NCI-H446 (cell line): ENCODE measurements at regions not wholly inside any gene's neighbourhood (a gene's known extent, or its start where the extent isn't known, plus 50 kb on each side); places are given as distances from the start of the nearest gene placed in this dataset.

Experiments used
- DNase-seq, 2 experiments: peaks; one replicate each; lab custom pipeline; 2025; lab: John Stamatoyannopoulos, UW

- DNase-seq: no peak
These were observed 94.3 kb downstream of the PRLHR start for GRCh38 chr10:118501171-118501570.

DNA sequence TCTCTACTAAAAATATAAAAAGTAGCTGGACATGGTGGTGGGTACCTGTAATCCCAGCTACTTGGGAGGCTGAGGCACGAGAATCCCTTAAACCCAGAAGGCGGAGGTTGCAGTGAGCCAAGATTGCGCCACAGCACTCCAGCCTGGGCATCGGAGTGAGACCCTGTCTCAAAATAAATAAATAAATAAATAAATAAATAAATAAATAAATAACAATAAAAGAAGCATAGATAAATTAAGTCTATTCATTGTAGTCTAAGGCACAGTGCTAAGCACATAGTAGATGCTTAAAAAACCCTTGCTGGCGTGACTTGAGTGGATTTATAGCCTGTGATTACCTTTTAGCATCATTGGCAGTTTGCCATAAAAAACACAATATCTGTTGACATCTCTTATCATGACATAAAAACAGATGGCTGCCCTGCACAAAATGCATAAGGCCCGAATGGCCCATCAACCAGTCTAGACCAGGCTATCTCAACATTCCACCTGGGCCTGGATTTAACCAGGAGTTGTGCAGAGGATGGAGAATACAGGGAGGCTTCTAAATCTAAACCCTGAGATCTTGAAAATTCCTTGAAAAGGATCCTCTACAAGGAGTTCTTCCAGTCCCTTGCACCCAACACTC, 94.9 kb downstream of the PRLHR start:
- no peak for DNase-seq

GRCh38 chr10:118499186-118499585, 96.3 kb downstream of the PRLHR start:
- no peak for DNase-seq

DNA sequence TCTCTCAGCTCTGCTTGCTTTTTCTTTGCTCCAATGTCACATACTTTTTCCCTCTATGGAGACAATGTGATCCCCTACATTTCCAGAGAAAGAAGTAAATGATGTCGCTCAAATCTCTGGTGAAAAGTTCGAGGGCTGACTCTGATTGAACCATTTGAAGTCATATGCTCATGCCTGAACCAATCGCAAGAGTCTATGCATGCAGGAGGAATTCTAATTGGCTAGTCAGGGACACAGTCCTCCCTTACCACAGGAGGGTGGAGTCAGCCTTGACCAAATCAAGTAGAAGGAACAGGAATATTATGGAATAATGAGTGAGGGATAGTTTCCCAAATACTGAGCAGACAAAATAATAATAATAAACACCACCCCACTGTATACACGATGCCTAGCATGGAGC, 96.8 kb downstream of the PRLHR start:
- DNase-seq: no peak

GRCh38 chr10:118497227-118497626, 98.2 kb downstream of the PRLHR start:
- no peak for DNase-seq

DNA sequence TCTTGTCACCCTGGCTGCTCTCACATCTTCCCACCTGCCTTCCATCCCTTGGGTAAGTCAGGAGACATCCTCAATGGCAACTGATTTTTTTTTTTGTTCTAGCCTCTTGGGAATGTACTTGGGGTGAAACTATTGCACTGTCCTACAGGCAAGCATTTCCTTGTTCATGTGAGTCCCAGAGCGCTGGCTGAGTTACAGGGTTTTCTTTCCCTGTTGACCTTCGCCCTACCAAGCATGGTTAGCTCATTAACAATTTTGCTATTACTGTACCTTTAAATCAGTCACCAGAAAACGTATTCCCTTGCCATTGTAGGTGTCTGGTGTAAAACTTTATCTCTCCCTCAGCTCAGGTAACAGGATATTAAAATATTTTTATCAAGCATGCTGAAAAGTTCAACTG, 98.9 kb downstream of the PRLHR start:
- DNase-seq: no peak

- no peak for DNase-seq
These were observed 99.9 kb downstream of the PRLHR start for GRCh38 chr10:118495499-118495898.

GRCh38 chr10:118491055-118491454, 104.4 kb downstream of the PRLHR start:
- no peak for DNase-seq

GRCh38 chr10:118488710-118489497, 106.5 kb downstream of the PRLHR start:
- DNase-seq: no peak

GRCh38 chr10:118485641-118486040, 109.8 kb downstream of the PRLHR start:
- DNase-seq: no peak

DNA sequence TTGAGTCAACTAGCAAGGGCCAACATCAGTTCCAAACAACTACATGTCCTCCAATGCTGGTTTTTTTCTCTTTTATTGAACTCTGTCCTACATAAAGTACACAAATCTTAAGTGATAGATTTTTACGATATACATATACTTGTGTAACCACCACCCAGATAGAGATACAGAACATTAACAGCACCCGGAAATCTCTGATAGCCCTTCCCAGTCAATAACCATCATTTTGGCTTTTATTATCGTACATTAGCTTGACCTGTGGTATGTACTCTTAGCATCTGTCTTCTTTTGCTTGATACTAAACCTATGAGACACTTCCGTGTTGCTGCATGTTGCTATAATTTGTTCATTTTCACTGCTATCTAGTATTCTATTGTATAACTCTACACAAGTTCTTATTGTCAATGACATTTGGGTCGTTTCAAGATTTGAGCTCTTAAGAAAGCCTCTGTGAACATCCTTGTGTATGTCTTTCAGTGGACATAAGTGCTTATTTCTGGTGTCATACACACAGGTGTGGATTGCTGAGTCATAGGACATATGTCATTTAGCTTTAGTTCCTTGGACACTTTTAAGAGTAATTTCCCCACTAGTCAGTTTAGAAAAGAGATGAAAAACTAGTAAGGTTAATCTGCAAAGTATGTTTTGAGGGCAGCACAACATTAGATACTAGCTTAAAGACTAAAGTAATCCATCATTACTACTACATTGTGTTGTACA, 111.1 kb downstream of the PRLHR start:
- no peak for DNase-seq

DNA sequence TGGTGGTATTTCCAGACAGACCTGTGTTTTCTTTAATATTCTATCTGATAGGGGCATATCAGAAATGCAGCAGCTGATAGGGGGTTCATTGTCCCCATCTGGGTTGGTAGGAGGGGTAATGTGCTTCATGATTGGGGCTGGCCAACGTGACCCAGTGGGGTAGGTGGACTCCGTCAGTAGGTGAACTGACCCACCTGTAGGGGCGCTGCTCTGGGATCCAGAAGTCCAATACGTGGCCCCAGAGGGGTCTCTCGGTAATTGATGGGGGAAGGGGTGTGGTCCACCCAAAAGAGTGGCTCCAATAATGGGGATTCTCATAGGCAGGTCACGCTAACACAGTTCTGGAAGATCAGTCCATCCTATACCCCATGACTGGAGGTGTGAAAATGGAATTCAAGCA, 112.0 kb downstream of the PRLHR start:
- DNase-seq: no peak

GRCh38 chr10:118482393-118483331, 112.8 kb downstream of the PRLHR start:
- DNase-seq: no peak

GRCh38 chr10:118481871-118482270, 113.6 kb downstream of the PRLHR start:
- no peak for DNase-seq

DNA sequence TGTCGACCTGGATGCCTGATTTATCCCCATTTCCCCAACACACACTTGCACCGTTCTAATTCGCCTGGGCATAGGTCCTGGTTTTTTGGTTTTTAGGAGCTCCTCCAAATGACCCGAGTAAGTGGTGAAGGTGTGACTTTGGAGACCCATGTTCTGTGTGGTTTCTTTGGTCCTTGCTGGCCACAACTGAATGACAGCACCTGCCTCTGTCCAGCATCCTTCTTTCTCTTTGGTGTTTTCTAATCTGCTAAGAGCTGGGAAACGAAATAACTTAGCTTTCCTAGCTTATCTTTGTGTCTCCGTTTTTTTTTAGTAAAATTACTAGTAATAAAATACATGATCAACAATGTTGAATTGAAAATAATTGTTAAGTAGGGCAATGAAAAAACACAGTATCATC, 120.2 kb downstream of the PRLHR start:
- no peak for DNase-seq

DNA sequence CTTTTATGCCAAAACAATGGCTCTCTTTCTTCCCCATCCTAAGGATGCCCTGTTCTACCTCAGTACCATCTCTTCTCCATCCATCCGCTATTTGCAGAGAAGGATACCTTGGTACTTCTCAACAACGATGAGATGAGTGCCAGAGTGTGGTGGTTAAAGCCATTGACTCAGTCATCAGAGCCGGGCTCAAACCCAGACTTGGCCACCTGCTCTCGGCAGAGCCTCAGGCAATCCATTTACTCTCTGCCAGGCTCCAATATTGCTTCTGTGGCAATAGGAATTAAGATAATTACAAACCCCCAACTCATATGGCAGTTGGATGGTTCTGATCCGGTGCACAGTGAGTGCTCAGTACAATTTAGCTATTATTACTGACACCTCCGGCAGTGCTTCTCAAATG, 121.3 kb downstream of the PRLHR start:
- no peak for DNase-seq

DNA sequence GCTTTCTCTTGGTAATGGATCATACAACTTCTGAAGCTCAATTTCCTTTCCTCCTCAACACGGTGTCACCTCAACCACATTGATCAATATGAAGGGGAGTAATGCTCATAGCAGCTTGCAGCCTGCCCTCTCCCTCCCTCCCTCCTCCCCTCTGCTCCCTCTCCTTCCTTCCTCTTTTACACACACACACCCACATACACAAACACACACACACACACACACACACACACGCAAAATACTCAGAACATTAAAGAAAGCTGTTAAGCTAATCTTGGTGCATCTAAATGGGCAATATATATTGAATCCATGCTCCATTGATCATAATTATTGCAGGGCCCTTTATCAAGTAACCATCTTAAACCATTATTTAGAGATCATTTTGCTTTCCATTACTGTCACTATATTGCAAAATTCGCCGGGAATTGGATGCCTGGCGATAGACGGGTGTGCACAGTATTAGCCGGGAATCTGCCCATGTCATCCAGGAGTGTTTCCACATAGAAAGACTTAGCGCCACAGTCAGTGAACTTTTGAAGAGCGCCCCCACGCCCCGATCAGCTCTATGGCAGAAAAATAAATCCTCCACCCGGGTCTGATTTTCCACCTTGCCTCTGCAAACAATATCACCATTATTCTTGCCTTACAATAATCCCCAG, 122.0 kb downstream of the PRLHR start:
- no peak for DNase-seq

GRCh38 chr10:118472415-118473304, 122.8 kb downstream of the PRLHR start:
- no peak for DNase-seq

DNA sequence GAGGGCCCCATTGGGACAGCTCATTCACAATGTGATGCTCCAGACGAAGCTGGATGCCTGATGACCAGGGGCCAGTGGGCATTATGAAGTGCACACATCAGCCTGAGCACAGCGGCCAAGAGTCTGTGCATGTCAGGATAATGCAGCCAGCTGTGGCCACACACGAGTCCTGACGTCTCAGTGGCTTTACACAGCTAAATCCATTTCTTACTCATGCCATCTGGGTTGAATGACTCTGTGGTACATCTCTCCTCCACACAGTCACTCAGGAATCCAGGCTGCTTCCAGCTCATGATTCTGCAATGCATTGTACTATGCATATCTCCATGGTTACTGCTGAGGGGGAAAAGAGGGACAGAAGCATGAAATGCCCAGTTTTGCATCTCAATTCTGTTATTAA, 123.6 kb downstream of the PRLHR start:
- no peak for DNase-seq

DNA sequence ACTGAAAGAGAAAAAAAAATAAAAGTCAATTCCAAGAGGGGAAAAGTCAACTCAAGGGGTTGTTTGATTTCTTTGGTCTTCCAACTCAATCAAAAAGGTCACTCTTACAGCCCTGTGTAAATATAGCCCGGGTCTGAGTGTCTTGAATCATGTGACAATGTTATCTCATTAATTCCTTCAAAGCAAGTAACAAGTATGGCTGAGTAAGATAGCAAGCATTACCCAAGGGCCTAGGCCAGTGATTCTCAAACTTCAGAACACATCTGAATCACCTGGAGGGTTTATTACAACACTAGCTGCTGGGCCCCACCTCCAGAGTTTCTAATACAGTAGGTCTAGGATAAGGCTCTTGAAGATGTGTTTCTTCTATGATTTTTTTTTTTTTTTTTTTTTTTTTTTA, 125.0 kb downstream of the PRLHR start:
- DNase-seq: no peak
